Inferior parietal cortex (tissue), 1 donor: ENCODE measurements at regions not wholly inside any gene's neighbourhood (a gene's known extent, or its start where the extent isn't known, plus 50 kb on each side); places are given as distances from the start of the nearest gene placed in this dataset.

Experiments used
- DNase-seq: peaks from one replicate; pipeline ENCODE4 v3.0.0-alpha.2; 2016; ENCODE audit errors: extremely low spot score

- DNase-seq: no peak
These were observed 110.2 kb upstream of the EGR2 start for GRCh38 chr10:62926407-62926806.

- no peak for DNase-seq
These were observed 108.2 kb upstream of the EGR2 start for GRCh38 chr10:62924344-62924748.

- DNase-seq: no peak
These were observed 103.6 kb upstream of the EGR2 start for GRCh38 chr10:62919776-62920175.

GRCh38 chr10:62917475-62918238 is 101.5 kb upstream of the EGR2 start:
- no peak for DNase-seq

- no peak for DNase-seq
These were observed 100.0 kb upstream of the EGR2 start for GRCh38 chr10:62916141-62916603.

GRCh38 chr10:62915158-62915557 is 99.0 kb upstream of the EGR2 start:
- DNase-seq: no peak

GRCh38 chr10:62912086-62912485 is 95.9 kb upstream of the EGR2 start:
- no peak for DNase-seq

GRCh38 chr10:62911210-62911963 is 95.2 kb upstream of the EGR2 start:
- DNase-seq: peak; percentile 47

- no peak for DNase-seq
These were observed 91.5 kb upstream of the EGR2 start for GRCh38 chr10:62907470-62908212.

GRCh38 chr10:62904281-62904875 is 88.2 kb upstream of the EGR2 start:
- no peak for DNase-seq

GRCh38 chr10:62903828-62904227 is 87.7 kb upstream of the EGR2 start:
- DNase-seq: no peak

- no peak for DNase-seq
These were observed 84.8 kb upstream of the EGR2 start for GRCh38 chr10:62900829-62901571.

GRCh38 chr10:62899311-62899710 is 83.1 kb upstream of the EGR2 start:
- no peak for DNase-seq

- DNase-seq: no peak
These were observed 78.9 kb upstream of the EGR2 start for GRCh38 chr10:62895063-62895462.

- DNase-seq: no peak
These were observed 78.0 kb upstream of the EGR2 start for GRCh38 chr10:62894156-62894555.

GRCh38 chr10:62893036-62893435 is 76.9 kb upstream of the EGR2 start:
- no peak for DNase-seq

GRCh38 chr10:62890395-62890794 is 74.2 kb upstream of the EGR2 start:
- DNase-seq: no peak

- no peak for DNase-seq
These were observed 71.5 kb upstream of the EGR2 start for GRCh38 chr10:62887642-62888041.

- DNase-seq: no peak
These were observed 69.7 kb upstream of the EGR2 start for GRCh38 chr10:62885684-62886461.

GRCh38 chr10:62880162-62880561 is 64.0 kb upstream of the EGR2 start:
- no peak for DNase-seq

GRCh38 chr10:62873866-62874265 is 57.7 kb upstream of the EGR2 start:
- no peak for DNase-seq
